Activated CD4-positive, alpha-beta memory T cell treated with anti-CD3 and anti-CD28 coated beads, Interleukin-2, amount 10 ng/mL, durations not matched to agents 7 days and 5 days (primary cell): ENCODE measurements at regions not wholly inside any gene's neighbourhood (a gene's known extent, or its start where the extent isn't known, plus 50 kb on each side); places are given as distances from the start of the nearest gene placed in this dataset.

Experiments used
- CTCF ChIA-PET: fragments of 350-600 bp; sonication (Branson Sonifier 250); formaldehyde crosslinking; loops from one replicate; lab custom pipeline; 2021; ENCODE audit warnings: antibody characterized with exemption, inconsistent platforms; lab: Charles Lee
- POLR2A ChIA-PET: fragments of 350-600 bp; sonication (Branson Sonifier 250); formaldehyde crosslinking; loops from one replicate; lab custom pipeline; 2021; ENCODE audit warnings: antibody characterized with exemption; lab: Charles Lee
- DNase-seq: peaks from one replicate; pipeline ENCODE4 v3.0.0-alpha.2; 2020
- H3K27ac Mint-ChIP-seq: one replicate; pipeline ENCODE4 v1.8.0; 2021; ENCODE audit warnings: mild to moderate bottlenecking, mixed read lengths
- H3K27me3 Mint-ChIP-seq: one replicate; pipeline ENCODE4 v1.8.0; 2021; ENCODE audit warnings: mixed read lengths
- H3K36me3 Mint-ChIP-seq: one replicate; pipeline ENCODE4 v1.8.0; 2021; ENCODE audit warnings: low read depth, mixed read lengths
- H3K4me1 Mint-ChIP-seq: one replicate; pipeline ENCODE4 v1.8.0; 2021; ENCODE audit warnings: mixed read lengths
- H3K4me3 Mint-ChIP-seq: one replicate; pipeline ENCODE4 v1.8.0; 2021; ENCODE audit warnings: mild to moderate bottlenecking, mixed read lengths
- H3K9me3 Mint-ChIP-seq: one replicate; pipeline ENCODE4 v1.8.0; 2021; ENCODE audit warnings: mixed read lengths

DNA sequence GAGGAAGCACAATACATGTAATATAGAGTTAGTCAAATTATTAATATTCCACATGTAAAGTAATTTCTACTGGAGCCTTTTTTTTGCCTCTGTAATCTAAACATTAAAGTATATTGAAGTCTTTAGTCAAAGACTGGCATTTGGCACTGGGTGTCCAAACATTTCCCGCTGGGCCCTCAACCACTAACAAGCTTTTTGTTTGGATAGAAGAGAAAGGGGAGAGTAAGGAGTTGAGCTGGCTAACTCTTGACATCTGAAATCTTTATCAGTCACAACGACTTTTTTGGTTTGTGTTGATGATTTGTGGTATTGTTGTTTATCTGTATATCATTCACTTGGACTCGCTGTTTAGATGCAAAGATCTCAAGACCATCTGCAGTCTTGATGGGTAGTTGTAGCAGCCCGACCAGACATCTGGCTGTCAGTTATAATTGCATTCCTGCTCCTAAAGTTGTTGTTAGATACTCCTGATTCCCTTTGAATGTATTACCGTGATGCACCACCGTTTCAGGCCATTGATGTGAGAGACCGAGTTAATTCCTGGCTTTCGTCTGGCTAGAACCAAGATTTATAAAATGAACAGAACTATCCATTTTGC, 379.6 kb downstream of the MTX2 start:
- no peak overlapping the region for H3K4me3 Mint-ChIP-seq
- H3K4me1 Mint-ChIP-seq, result peaks cover 18% of the 10 kb centered on the region
- POLR2A ChIA-PET, result no interaction called here
- H3K27ac Mint-ChIP-seq, result no peak overlapping the region
- H3K36me3 Mint-ChIP-seq, result no peaks in the 10 kb centered on the region
- CTCF ChIA-PET, result interaction anchor here (0.6 to 1.0 kb wide), 2 partner anchors 10 to 509 kb away, joined by 4 read pairs; no protein-coding TSS in a partner anchor
- no peaks in the 10 kb centered on the region for H3K9me3 Mint-ChIP-seq
- peaks cover 54% of the 10 kb centered on the region for H3K27me3 Mint-ChIP-seq
- DNase-seq, result no peak

DNA sequence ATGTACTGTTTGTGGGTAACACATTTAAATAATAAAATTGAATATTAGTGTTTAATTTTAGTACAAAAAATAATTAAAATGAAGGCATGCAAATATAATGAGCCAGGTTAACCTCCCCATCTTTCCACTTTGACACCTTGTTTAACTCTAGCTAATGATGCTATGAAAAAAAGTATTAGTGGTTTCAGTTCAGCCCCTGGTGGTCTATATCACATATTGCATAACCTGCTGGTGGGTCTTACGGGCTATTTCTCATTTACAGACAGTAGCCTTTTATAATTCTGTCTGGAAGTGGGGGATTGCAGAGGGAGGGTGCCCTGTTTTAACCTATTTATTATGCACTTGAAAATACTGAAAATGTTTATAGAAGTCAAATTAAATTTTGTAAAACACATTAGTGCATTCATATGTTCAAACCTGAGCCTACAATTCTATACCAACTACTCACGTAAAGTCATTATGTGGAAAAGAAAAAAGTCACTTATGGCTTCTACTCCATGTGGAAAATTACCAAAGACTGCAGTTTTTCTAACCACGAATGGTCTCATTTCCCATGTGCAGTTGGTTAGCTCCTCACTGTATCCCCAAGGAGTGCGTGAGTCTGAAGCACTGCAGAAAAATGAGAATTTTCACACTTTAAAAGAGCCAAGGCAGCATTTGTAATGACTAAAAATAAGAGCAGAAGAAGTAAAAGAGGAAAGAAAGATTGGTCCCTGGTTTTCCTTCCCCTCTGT, 381.0 kb downstream of the MTX2 start:
- no peak for DNase-seq
- no peaks in the 10 kb centered on the region for H3K9me3 Mint-ChIP-seq
- POLR2A ChIA-PET, result no interaction called here
- CTCF ChIA-PET, result interaction anchor here (0.8 to 2.7 kb wide), 3 partner anchors 18 to 510 kb away, joined by 3 to 17 read pairs (median 11); no protein-coding TSS in a partner anchor
- H3K27ac Mint-ChIP-seq, result no peak overlapping the region
- no peaks in the 10 kb centered on the region for H3K36me3 Mint-ChIP-seq
- H3K4me3 Mint-ChIP-seq, result no peak overlapping the region
- H3K4me1 Mint-ChIP-seq, result peaks cover 21% of the 10 kb centered on the region
- H3K27me3 Mint-ChIP-seq, result peaks cover 52% of the 10 kb centered on the region

DNA sequence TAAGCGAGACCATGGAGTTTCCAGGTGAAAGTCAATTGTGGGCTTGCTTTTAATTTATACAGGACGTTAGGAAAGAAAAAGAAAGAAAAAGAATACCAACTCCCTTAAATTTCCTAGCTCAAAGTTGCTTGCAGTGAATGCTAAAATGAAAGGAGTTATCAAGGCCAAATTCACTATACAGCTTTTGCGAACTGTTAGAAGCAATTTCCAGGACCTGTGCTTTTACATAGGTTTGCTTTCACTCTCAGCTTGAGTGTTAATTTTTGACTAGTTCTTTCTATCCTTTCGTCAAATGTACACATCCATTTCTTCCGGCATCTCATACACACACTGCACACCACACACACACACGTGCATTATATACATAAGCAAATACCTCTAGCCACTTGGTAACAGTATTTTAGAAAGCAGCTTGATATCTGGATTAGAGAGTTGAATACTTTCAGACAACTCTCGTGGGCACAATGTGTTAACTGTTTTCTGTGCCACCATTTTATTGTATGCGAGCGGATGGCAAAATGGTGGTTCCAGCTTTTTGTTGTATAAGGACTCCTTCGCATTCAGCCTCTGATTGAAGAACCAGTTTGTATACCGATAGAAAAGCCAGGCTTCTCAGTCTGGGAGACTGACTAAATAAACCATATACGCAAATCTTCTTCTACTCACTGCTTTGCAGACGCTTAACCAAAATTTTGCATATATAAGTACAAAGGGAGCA, 381.8 kb downstream of the MTX2 start:
- Mint-ChIP-seq H3K4me1 (peaks cover 21% of the 10 kb centered on the region), H3K27ac (no peak overlapping the region), H3K27me3 (peaks cover 52% of the 10 kb centered on the region), H3K4me3 (no peak overlapping the region), H3K9me3 (no peaks in the 10 kb centered on the region), H3K36me3 (no peaks in the 10 kb centered on the region)
- CTCF ChIA-PET, result interaction anchor here (0.7 to 3.8 kb wide), 14 partner anchors 8 to 1121 kb away, joined by 3 to 26 read pairs (median 6); no protein-coding TSS in a partner anchor
- DNase-seq, result no peak
- POLR2A ChIA-PET, result no interaction called here

DNA sequence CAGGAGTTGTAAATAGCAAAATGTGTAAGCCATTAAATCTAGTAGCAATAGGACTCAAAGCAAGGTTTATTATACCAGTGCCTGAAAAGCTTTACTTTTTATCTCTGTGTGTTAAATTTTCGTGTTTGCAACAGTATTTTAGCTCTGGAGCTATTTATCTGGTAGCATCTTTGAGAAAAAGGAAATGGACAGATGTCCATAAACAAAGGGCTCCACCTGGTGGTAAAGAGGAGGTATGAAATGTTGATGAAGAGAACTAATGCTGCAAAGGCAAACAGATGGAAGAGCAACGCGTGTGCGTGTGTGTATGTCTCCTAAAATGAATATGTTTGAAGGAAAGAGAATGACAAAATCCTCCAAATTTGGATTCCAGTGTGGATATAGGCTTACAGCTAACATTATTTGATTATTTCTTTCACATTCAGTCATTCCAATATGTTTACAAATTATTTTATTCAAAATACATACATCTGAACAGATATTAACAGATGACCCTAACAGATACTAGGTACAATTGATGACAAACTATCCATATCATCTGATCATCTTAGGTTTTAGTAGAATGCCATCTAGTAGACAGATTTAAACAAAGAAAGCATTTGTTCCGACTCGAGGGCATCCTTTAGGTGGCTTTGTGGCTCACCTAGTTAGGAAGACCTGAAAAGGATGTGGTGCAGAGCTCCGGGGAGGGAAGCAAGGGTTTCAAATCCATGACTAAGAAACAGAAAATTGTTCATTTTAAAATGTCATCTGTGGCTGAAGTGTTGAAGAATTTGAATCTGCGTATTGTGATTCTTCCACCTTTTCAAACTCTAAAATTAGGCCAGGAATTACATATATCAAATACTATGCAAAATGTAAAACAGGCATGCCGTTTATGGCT, 383.3 kb downstream of the MTX2 start:
- no peak overlapping the region for H3K27ac Mint-ChIP-seq
- H3K4me1 Mint-ChIP-seq, result peaks cover 21% of the 10 kb centered on the region
- H3K36me3 Mint-ChIP-seq, result no peaks in the 10 kb centered on the region
- H3K9me3 Mint-ChIP-seq, result no peaks in the 10 kb centered on the region
- peak; percentile 46 for DNase-seq
- ChIA-PET POLR2A (interaction anchor here (1.2 kb wide), 1 partner anchor 12 kb away, joined by 3 read pairs; no protein-coding TSS in a partner anchor), CTCF (interaction anchor here (0.6 to 3.8 kb wide), 32 partner anchors 8 to 588 kb away, joined by 3 to 26 read pairs (median 3); partner anchors contain the start of gene HOXD9)
- H3K27me3 Mint-ChIP-seq, result peaks cover 51% of the 10 kb centered on the region
- H3K4me3 Mint-ChIP-seq, result no peak overlapping the region

DNA sequence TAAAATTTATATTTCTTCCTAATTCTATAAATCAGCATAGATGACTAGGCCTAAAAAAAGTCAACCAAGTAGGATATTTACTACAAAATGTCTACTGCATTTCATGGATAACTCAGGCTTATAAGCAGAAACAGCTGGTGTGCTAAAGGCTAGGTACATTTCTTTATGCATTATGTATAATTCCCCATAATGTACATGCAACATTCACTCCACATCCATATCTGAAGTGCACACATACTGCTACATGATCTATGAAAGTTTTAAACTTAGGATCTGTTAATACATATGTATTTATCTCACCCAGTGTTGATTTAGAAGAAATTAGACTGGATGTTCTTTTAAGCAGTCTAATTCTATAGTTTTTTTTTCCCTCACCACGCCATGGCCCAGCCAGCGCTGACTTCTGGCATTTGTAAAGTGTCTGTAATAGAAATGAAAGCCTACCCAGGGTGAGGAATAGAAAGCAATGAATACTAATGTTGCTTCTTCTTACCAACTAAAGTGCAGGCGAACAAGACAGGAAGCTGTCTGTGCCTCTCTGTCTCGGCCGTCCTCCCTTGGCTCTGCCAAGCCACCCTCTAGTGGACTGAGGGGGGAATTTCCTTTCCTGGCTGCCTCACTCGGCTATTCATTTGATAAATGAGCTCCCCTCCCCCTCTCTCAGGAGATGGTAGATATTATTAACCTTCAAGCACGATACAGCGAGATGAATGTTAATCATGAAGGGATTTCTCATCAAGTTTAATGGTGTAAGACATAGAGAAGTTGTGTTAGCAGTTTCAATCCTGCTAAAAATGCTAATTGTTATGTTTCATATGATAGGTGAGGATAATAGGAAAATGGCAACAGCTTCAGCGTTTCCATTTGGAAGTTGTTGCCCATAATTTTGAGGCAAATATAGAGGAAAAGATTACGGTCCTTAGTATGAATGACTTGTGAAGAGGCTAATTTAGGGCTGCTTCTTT, 384.5 kb downstream of the MTX2 start:
- ChIA-PET CTCF (interaction anchor here (0.6 to 3.8 kb wide), 16 partner anchors 10 to 610 kb away, joined by 3 to 26 read pairs (median 4); partner anchors contain the start of gene NFE2L2), POLR2A (interaction anchor here (0.8 kb wide), 1 partner anchor 527 kb away, joined by 3 read pairs; no protein-coding TSS in a partner anchor)
- peak; percentile 38 for DNase-seq
- Mint-ChIP-seq H3K9me3 (no peaks in the 10 kb centered on the region), H3K27ac (no peak overlapping the region), H3K27me3 (peaks cover 51% of the 10 kb centered on the region), H3K4me1 (peaks cover 21% of the 10 kb centered on the region), H3K4me3 (no peak overlapping the region), H3K36me3 (no peaks in the 10 kb centered on the region)

DNA sequence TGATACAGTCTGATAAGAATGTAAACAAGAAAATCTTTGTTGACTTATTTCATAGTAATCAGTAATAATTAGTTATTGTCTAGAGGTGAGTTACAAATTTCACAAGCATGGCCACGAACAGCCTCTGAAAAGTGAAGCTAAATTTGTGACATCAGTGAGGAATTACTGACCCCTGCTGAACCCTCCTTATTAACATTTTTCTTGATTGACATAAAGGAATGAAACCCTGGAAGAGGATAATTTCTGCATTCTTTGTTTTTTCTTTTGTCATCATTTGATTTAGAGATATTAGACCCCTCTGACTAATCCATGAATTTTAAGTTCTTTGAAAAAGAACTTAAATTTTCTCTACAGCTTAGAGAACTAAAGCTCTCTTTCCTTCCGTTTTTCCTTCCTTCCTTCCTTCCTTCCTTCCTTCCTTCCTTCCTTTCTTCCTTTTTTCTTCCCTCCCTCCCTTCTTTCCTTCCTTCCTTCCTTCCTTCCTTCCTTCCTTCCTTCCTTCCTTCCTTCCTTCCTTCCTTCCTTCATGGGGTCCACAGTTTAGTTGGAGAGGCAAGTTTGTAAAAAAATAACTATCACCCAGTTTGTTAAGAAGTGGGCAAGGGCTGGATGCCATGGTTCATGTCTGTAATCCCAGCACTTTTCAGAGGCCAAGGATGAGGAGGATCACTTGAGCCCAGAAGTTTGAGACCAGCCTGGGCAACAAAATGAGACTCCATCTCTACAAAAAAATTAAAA, 387.0 kb downstream of the MTX2 start:
- no peaks in the 10 kb centered on the region for H3K9me3 Mint-ChIP-seq
- peaks cover 21% of the 10 kb centered on the region for H3K4me1 Mint-ChIP-seq
- peaks cover 50% of the 10 kb centered on the region for H3K27me3 Mint-ChIP-seq
- no peak overlapping the region for H3K4me3 Mint-ChIP-seq
- H3K36me3 Mint-ChIP-seq, result no peaks in the 10 kb centered on the region
- H3K27ac Mint-ChIP-seq, result no peak overlapping the region
- ChIA-PET POLR2A (no interaction called here), CTCF (interaction anchor here (1.2 kb wide), 1 partner anchor 158 kb away, joined by 3 read pairs; no protein-coding TSS in a partner anchor)
- DNase-seq, result no peak

DNA sequence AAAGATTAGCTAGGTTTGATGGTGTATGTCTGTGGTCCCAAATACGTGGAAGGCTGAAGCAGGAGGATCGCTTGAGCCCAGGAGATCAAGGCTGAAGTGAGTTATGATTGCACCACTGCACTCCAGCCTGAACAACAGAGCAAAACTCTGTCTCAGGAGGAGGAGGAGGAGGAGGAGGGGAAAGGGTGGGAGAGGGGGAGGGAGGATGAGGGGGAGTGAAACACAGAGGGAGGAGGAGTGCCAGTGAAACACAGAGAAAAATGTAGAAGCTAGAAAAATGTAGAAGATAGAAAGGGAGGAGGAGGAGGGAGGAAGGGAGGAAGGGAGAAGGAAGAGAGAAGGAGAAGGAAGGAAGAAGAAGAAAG, 387.5 kb downstream of the MTX2 start:
- DNase-seq, result no peak
- Mint-ChIP-seq H3K27ac (no peak overlapping the region), H3K4me3 (no peak overlapping the region), H3K4me1 (peaks cover 21% of the 10 kb centered on the region), H3K9me3 (no peaks in the 10 kb centered on the region), H3K27me3 (peaks cover 50% of the 10 kb centered on the region), H3K36me3 (no peaks in the 10 kb centered on the region)
- CTCF ChIA-PET, result no interaction called here
- POLR2A ChIA-PET, result no interaction called here

DNA sequence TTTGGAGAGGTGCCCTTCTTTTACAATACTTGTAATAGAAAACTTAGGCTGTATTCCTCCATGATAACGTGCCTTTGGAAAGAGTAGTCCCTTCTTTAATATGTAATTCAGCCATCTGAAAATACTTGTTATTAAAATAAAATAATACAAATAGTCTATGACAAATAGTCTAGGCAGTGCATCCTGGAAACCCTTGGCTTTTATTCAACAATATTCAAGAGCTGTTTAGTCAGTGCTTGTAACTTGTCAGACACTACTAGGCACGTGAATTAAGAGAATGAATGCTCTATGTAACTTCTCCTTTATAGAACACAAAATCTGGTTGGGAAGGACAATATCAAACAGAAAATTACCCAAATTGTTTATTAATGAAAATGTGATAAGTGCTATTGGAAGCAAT, 388.2 kb downstream of the MTX2 start:
- POLR2A ChIA-PET, result no interaction called here
- Mint-ChIP-seq H3K4me3 (no peak overlapping the region), H3K9me3 (no peaks in the 10 kb centered on the region), H3K27me3 (peaks cover 47% of the 10 kb centered on the region), H3K36me3 (no peaks in the 10 kb centered on the region), H3K4me1 (peaks cover 17% of the 10 kb centered on the region), H3K27ac (no peak overlapping the region)
- CTCF ChIA-PET, result no interaction called here
- no peak for DNase-seq

DNA sequence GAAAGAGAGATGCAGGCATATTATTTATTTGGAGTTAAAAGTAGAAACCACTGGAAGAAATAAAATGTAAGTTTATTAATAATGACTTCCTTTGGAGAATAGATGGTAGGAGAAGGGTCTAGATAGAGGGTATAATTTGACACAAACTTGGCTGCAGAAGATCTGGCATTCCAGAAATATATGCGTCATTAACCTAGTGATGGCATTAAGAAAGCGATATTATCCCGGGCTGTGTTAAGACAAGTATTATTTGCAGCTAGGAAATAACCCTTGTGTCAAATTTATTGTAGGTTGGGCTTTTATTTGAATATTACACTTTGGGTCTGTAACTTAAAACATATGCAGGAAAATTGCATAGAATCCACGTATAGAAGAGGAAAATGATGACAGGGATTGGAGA, 389.5 kb downstream of the MTX2 start:
- ChIA-PET POLR2A (no interaction called here), CTCF (no interaction called here)
- Mint-ChIP-seq H3K27ac (no peak overlapping the region), H3K36me3 (no peaks in the 10 kb centered on the region), H3K4me1 (peaks cover 4% of the 10 kb centered on the region), H3K27me3 (peaks cover 47% of the 10 kb centered on the region), H3K4me3 (no peak overlapping the region), H3K9me3 (no peaks in the 10 kb centered on the region)
- no peak for DNase-seq

DNA sequence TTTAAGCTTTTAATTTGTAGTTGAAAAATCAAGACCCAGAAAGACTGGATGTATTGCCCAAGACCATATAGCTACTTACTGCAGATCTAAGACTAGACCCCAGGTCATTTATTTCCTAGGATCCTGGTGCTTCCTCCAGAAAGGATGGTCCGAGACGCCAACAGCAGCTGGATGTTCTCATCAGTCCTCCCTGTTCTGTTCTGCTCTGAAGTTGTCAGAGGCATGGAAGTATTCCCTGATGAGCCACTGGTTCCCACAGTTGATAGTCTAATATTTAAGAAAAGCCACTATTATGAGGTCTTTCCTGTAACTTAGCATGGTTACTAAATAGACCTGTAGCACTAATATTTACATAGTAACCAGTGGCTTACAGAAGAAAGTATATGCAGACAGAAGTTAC, 393.5 kb downstream of the MTX2 start:
- DNase-seq, result no peak
- H3K4me3 Mint-ChIP-seq, result no peak overlapping the region
- no peaks in the 10 kb centered on the region for H3K4me1 Mint-ChIP-seq
- no peaks in the 10 kb centered on the region for H3K9me3 Mint-ChIP-seq
- H3K27ac Mint-ChIP-seq, result no peak overlapping the region
- H3K36me3 Mint-ChIP-seq, result no peaks in the 10 kb centered on the region
- H3K27me3 Mint-ChIP-seq, result peaks cover 23% of the 10 kb centered on the region
- CTCF ChIA-PET, result interaction anchor here (1.1 to 2.9 kb wide), 3 partner anchors 9 to 151 kb away, joined by 3 to 11 read pairs (median 3); no protein-coding TSS in a partner anchor
- POLR2A ChIA-PET, result no interaction called here

DNA sequence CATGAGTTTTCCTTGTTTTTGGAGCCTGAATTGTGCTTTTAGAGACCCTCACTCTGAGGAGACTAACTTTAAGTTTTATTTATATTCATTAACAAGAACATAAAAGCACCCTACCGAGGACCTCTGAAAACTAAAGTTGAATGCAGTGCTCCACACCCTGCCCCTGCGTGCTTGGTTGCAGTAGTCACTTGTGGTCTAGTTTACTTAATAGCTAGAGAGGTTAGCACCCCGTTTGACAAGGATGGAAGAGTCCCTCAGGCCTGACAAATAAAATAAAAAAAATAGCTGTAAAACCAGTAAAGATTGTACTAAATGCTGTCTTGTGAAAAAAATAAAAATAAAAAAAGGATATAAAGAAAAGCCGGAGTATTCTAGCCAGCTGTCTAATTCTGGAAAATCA, 395.2 kb downstream of the MTX2 start:
- no peak overlapping the region for H3K27ac Mint-ChIP-seq
- no peaks in the 10 kb centered on the region for H3K4me1 Mint-ChIP-seq
- no peaks in the 10 kb centered on the region for H3K9me3 Mint-ChIP-seq
- no peak overlapping the region for H3K4me3 Mint-ChIP-seq
- POLR2A ChIA-PET, result no interaction called here
- DNase-seq, result no peak
- no peaks in the 10 kb centered on the region for H3K36me3 Mint-ChIP-seq
- H3K27me3 Mint-ChIP-seq, result peaks cover 28% of the 10 kb centered on the region
- CTCF ChIA-PET, result interaction anchor here (1.7 to 2.9 kb wide), 2 partner anchors 10 to 13 kb away, joined by 8 to 11 read pairs; no protein-coding TSS in a partner anchor
